ENCODE measurements at regions not wholly inside any gene's neighbourhood (a gene's known extent, or its start where the extent isn't known, plus 50 kb on each side); places are given as distances from the start of the nearest gene placed in this dataset.

- H3K36me3 Mint-ChIP-seq = no peaks in the 10 kb centered on the region
- intact Hi-C loops (cut with micrococcal nuclease) = no loop called here
- H3K9me3 Mint-ChIP-seq = no peaks in the 10 kb centered on the region
- no peaks in the 10 kb centered on the region for H3K27me3 Mint-ChIP-seq
- H3K4me1 Mint-ChIP-seq (ENCODE audit: low read depth) = no peaks in the 10 kb centered on the region
- H3K27ac Mint-ChIP-seq = no peak overlapping the region
- no peak overlapping the region for H3K4me3 Mint-ChIP-seq
- POLR2A ChIA-PET = no interaction called here
- CTCF ChIA-PET = no interaction called here
- no peak for DNase-seq
Observed at GRCh38 chr5:89267788-89268187, 384.8 kb upstream of the MEF2C start.

DNA sequence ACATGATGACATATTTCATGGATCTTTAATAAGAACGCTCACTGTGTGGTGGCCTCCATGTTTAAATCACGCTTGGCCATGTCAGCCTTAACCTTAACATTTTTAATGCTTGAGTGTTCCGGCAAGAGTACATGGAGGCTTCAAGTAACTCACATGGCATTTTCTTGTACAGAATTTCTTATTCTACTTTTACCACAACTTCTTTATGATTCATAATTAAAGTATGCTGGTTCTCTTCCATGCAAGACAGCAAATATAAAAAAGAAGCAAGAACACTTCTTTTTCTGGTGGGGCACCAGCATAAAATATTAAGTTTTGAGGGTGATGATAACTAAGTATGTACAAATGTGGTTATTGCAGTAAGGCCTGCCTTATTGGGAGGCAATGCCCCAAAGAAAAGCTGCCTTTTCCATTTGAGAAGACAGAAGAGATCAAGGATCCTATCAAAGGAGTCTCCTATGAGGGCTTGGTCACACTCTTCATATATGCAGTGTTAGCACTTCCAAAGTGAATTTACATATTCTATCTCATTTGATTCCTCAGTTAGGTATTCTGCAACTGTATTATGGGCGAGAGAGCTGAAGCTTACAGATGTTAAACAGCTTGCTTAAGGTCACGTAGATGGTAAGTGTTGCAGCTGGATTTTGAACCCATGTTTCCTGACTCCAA, 382.7 kb upstream of the MEF2C start:
- intact Hi-C loops (cut with micrococcal nuclease) = no loop called here
- Mint-ChIP-seq H3K27ac (no peak overlapping the region), H3K9me3 (no peaks in the 10 kb centered on the region), H3K36me3 (no peaks in the 10 kb centered on the region), H3K4me3 (no peak overlapping the region), H3K27me3 (no peaks in the 10 kb centered on the region), H3K4me1 (ENCODE audit: low read depth) (no peaks in the 10 kb centered on the region)
- CTCF ChIA-PET = no interaction called here
- POLR2A ChIA-PET = no interaction called here
- no peak for DNase-seq

- no peak overlapping the region for H3K27ac Mint-ChIP-seq
- no peaks in the 10 kb centered on the region for H3K36me3 Mint-ChIP-seq
- DNase-seq = no peak
- intact Hi-C loops (cut with micrococcal nuclease) = no loop called here
- no peak overlapping the region for H3K4me3 Mint-ChIP-seq
- no peaks in the 10 kb centered on the region for H3K4me1 Mint-ChIP-seq (ENCODE audit: low read depth)
- H3K9me3 Mint-ChIP-seq = no peaks in the 10 kb centered on the region
- H3K27me3 Mint-ChIP-seq = no peaks in the 10 kb centered on the region
- ChIA-PET CTCF (no interaction called here), POLR2A (no interaction called here)
Observed at GRCh38 chr5:89263846-89264245, 380.9 kb upstream of the MEF2C start.

- ChIA-PET POLR2A (no interaction called here), CTCF (interaction anchor here (1.0 kb wide), 1 partner anchor 532 kb away, joined by 3 read pairs; no protein-coding TSS in a partner anchor)
- no peak overlapping the region for H3K4me3 Mint-ChIP-seq
- no peaks in the 10 kb centered on the region for H3K9me3 Mint-ChIP-seq
- H3K27me3 Mint-ChIP-seq = no peaks in the 10 kb centered on the region
- H3K27ac Mint-ChIP-seq = no peak overlapping the region
- no peaks in the 10 kb centered on the region for H3K36me3 Mint-ChIP-seq
- H3K4me1 Mint-ChIP-seq (ENCODE audit: low read depth) = no peaks in the 10 kb centered on the region
- intact Hi-C loops (cut with micrococcal nuclease) = no loop called here
- DNase-seq = no peak
Observed at GRCh38 chr5:89262030-89262429, 379.0 kb upstream of the MEF2C start.

GRCh38 chr5:89260254-89260653, 377.3 kb upstream of the MEF2C start:
- Mint-ChIP-seq H3K9me3 (peaks cover 4% of the 10 kb centered on the region), H3K36me3 (no peaks in the 10 kb centered on the region), H3K4me3 (no peak overlapping the region), H3K27ac (no peak overlapping the region), H3K4me1 (ENCODE audit: low read depth) (no peaks in the 10 kb centered on the region), H3K27me3 (no peaks in the 10 kb centered on the region)
- ChIA-PET POLR2A (no interaction called here), CTCF (no interaction called here)
- no peak for DNase-seq
- intact Hi-C loops (cut with micrococcal nuclease) = no loop called here

DNA sequence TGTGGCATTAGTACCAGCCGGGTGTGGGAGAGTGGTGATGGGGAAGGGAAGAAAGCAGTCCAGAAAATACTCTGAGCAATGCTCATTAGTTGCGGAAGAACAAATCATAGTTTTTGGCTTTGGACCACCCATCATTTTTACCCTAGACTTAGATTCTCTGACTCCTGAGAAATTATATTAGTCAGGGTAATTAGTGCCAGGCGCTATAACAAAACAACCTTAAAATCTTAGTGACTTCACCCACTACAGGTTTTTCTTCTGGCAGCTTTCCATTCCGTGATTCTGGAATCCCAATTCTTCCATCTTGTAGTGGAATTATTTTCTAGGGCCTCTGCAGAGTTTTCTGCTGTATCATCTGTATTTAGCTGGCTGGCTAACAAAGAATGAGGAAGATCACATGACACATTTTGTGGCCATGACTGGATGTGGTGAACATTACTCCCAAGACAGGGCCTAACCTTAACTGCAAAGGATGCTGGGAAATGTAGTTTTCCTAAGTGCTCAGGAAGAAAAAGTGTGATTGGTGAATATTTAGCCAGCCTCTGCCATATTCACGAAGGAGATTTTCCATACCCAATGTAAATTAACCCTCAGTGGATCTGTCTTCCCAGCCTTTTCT, 373.0 kb upstream of the MEF2C start:
- Mint-ChIP-seq H3K27ac (no peak overlapping the region), H3K4me1 (ENCODE audit: low read depth) (no peaks in the 10 kb centered on the region), H3K36me3 (no peaks in the 10 kb centered on the region), H3K27me3 (no peaks in the 10 kb centered on the region), H3K9me3 (peaks cover 9% of the 10 kb centered on the region), H3K4me3 (no peak overlapping the region)
- no peak for DNase-seq
- ChIA-PET POLR2A (no interaction called here), CTCF (no interaction called here)
- intact Hi-C loops (cut with micrococcal nuclease) = no loop called here

DNA sequence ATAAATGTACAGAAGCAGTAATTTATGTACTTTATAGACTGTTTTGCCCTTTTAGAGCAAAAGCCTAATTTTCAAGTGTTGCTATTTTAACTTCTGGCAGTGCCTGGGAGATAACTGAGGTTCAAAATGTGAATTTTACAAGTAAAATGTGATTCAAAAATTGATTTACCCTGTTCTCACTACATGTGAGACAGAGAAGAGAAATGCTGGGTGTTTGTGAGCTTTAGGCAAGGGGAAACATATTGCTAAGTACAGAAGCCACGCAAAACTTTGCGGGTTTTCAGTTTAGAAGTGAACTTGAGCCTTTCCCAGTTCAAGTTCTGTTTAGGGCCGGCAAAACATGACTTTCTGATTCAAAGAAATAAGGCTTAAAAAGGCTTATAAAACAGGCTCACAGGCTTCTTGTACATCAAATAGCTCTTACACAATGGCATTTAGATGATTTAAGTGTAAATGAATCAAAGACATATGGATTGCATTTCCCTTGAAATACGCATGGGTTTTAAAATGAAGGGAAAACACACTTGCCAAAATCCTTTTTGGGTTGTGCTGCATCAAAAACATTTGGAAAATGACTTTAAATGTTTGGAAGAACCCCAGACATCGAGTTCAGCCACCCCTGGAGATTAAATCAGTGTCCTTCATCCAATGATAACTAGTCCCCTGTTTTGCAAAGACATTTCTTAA, 370.8 kb upstream of the MEF2C start:
- ChIA-PET CTCF (no interaction called here), POLR2A (no interaction called here)
- intact Hi-C loops (cut with micrococcal nuclease) = no loop called here
- Mint-ChIP-seq H3K27ac (no peak overlapping the region), H3K4me1 (ENCODE audit: low read depth) (no peaks in the 10 kb centered on the region), H3K36me3 (no peaks in the 10 kb centered on the region), H3K4me3 (no peak overlapping the region), H3K27me3 (no peaks in the 10 kb centered on the region), H3K9me3 (peaks cover 9% of the 10 kb centered on the region)
- DNase-seq = no peak

DNA sequence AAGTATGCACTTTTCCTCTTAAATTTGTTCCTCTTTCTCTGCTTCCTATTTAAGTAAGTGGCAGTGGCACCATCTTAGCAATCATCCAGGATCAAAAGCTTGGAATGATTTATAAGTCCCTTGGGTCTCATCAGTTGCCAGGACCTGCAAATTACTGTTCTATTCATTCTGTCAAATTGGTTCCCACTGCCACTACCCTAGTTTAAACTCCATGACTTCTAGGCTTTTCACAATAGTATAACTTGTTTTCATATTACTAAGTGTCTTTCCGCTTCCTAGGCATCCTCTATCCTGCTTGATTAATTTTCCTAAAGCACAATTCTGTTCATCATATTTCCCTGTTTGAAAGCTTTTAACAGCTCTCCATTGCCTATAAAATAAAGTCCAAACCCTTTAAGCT, 363.9 kb upstream of the MEF2C start:
- H3K27me3 Mint-ChIP-seq = no peaks in the 10 kb centered on the region
- H3K4me1 Mint-ChIP-seq (ENCODE audit: low read depth) = no peaks in the 10 kb centered on the region
- no peaks in the 10 kb centered on the region for H3K36me3 Mint-ChIP-seq
- H3K4me3 Mint-ChIP-seq = no peak overlapping the region
- intact Hi-C loops (cut with micrococcal nuclease) = no loop called here
- no peak overlapping the region for H3K27ac Mint-ChIP-seq
- POLR2A ChIA-PET = no interaction called here
- no peak for DNase-seq
- CTCF ChIA-PET = no interaction called here
- H3K9me3 Mint-ChIP-seq = no peaks in the 10 kb centered on the region

DNA sequence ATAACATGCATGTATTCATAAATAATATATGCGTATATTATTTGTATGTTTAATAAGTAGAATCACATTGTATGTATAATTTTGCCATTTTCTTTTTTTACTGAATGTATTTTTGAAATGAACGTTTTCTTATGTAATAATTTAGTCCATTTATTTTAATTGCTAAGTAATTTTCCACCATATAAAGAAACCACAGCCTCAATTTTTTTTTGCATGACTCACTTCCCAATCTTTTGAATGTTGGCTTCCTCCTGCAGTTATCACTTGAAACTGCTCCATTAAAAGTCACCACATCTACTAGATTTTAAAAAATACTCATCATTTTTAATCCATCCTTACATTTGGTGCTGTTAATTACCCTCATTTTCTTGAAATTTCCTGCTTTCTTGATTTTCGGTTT, 363.3 kb upstream of the MEF2C start:
- Mint-ChIP-seq H3K9me3 (no peaks in the 10 kb centered on the region), H3K27me3 (no peaks in the 10 kb centered on the region), H3K36me3 (no peaks in the 10 kb centered on the region), H3K4me3 (no peak overlapping the region), H3K27ac (no peak overlapping the region), H3K4me1 (ENCODE audit: low read depth) (no peaks in the 10 kb centered on the region)
- intact Hi-C loops (cut with micrococcal nuclease) = no loop called here
- ChIA-PET CTCF (no interaction called here), POLR2A (no interaction called here)
- DNase-seq = no peak

DNA sequence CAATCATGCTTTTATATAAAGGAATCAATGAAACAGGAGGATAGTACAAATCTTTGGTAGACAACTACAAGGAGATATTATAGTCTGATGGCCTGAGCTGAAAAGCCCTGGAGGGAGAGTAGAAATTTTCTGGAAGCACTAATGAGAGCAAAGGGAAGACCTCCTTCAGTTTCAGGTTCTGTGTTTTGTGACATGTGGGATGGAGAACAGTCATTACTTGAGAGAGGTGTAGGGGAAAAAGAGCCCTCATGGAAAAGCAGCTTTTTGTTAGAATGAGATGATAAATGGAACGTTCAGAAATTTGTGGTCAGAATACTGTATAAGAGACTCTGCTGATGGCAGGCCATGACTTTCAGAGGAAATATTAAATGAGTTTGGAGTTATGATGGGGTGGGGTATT, 360.6 kb upstream of the MEF2C start:
- Mint-ChIP-seq H3K9me3 (no peaks in the 10 kb centered on the region), H3K27ac (no peak overlapping the region), H3K36me3 (no peaks in the 10 kb centered on the region), H3K4me1 (ENCODE audit: low read depth) (no peaks in the 10 kb centered on the region), H3K27me3 (no peaks in the 10 kb centered on the region), H3K4me3 (no peak overlapping the region)
- intact Hi-C loops (cut with micrococcal nuclease) = no loop called here
- DNase-seq = no peak
- POLR2A ChIA-PET = no interaction called here
- CTCF ChIA-PET = no interaction called here

DNA sequence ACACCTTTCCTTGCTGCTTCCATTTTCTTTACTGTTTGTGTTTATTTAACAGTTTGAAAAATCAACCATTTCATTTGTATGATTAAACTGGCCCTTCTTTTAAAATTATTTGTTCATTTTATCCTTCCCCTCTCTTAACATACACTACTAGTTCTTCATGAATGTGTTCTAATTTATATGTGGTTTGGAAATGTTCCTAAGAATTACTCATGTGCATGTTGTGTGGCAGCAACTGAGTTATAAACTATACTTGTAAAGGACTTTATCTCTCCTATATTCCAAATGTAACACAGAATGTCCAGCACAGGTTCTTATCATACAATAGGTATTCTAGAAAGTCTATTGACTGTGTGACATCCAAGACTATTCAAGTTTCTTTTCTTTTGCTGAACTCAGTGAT, 358.2 kb upstream of the MEF2C start:
- Mint-ChIP-seq H3K36me3 (no peaks in the 10 kb centered on the region), H3K27me3 (no peaks in the 10 kb centered on the region), H3K4me1 (ENCODE audit: low read depth) (no peaks in the 10 kb centered on the region), H3K9me3 (no peaks in the 10 kb centered on the region), H3K27ac (no peak overlapping the region), H3K4me3 (no peak overlapping the region)
- CTCF ChIA-PET = no interaction called here
- no peak for DNase-seq
- intact Hi-C loops (cut with micrococcal nuclease) = no loop called here
- POLR2A ChIA-PET = no interaction called here

GRCh38 chr5:89236900-89237299, 353.9 kb upstream of the MEF2C start:
- POLR2A ChIA-PET = no interaction called here
- Mint-ChIP-seq H3K4me3 (no peak overlapping the region), H3K27ac (no peak overlapping the region), H3K36me3 (no peaks in the 10 kb centered on the region), H3K9me3 (no peaks in the 10 kb centered on the region), H3K27me3 (no peaks in the 10 kb centered on the region), H3K4me1 (ENCODE audit: low read depth) (no peaks in the 10 kb centered on the region)
- CTCF ChIA-PET = no interaction called here
- intact Hi-C loops (cut with micrococcal nuclease) = no loop called here
- DNase-seq = no peak

DNA sequence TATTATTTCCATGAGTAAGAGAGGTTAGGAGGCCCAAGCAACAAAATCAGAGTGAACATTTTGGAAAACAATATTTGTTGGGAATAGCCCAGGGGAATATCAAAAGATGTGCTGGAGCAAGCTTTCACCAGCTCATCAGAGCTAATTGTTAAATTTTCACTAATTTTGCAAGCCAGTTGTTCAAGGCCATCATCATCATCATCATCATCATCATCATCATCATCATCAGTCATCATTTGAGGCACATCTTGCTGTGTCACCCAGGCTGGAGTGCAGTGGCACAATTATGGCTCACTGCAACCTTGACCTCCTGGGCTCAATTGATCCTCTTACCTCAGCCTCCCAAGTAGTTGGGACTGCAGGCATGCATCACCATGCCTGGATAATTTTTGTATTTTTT, 350.5 kb upstream of the MEF2C start:
- H3K27ac Mint-ChIP-seq = no peak overlapping the region
- no peaks in the 10 kb centered on the region for H3K27me3 Mint-ChIP-seq
- H3K4me1 Mint-ChIP-seq (ENCODE audit: low read depth) = no peaks in the 10 kb centered on the region
- intact Hi-C loops (cut with micrococcal nuclease) = no loop called here
- CTCF ChIA-PET = no interaction called here
- no peaks in the 10 kb centered on the region for H3K36me3 Mint-ChIP-seq
- no peaks in the 10 kb centered on the region for H3K9me3 Mint-ChIP-seq
- no peak overlapping the region for H3K4me3 Mint-ChIP-seq
- no peak for DNase-seq
- POLR2A ChIA-PET = no interaction called here
